ENCODE measurements at regions not wholly inside any gene's neighbourhood (a gene's known extent, or its start where the extent isn't known, plus 50 kb on each side); places are given as distances from the start of the nearest gene placed in this dataset.

GRCh38 chr4:59855630-59856352 lies 1344.3 kb upstream of the ADGRL3 start:
- no peaks in the 10 kb centered on the region for H3K9me3 Mint-ChIP-seq
- no peaks in the 10 kb centered on the region for H3K4me1 Mint-ChIP-seq (ENCODE audit: low read depth)
- no peak overlapping the region for H3K4me3 Mint-ChIP-seq
- no peak overlapping the region for H3K27ac Mint-ChIP-seq
- no peaks in the 10 kb centered on the region for H3K36me3 Mint-ChIP-seq (ENCODE audit: low read depth)
- no peaks in the 10 kb centered on the region for H3K27me3 Mint-ChIP-seq (ENCODE audit: low read depth)

- no peaks in the 10 kb centered on the region for H3K4me1 Mint-ChIP-seq (ENCODE audit: low read depth)
- no peak overlapping the region for H3K27ac Mint-ChIP-seq
- no peaks in the 10 kb centered on the region for H3K27me3 Mint-ChIP-seq (ENCODE audit: low read depth)
- H3K9me3 Mint-ChIP-seq = peaks cover 3% of the 10 kb centered on the region
- no peaks in the 10 kb centered on the region for H3K36me3 Mint-ChIP-seq (ENCODE audit: low read depth)
- H3K4me3 Mint-ChIP-seq = no peak overlapping the region
Measured at GRCh38 chr4:59869056-59869455, 1331.1 kb upstream of the ADGRL3 start.

- H3K4me3 Mint-ChIP-seq = no peak overlapping the region
- H3K4me1 Mint-ChIP-seq (ENCODE audit: low read depth) = no peaks in the 10 kb centered on the region
- no peaks in the 10 kb centered on the region for H3K27me3 Mint-ChIP-seq (ENCODE audit: low read depth)
- no peak overlapping the region for H3K27ac Mint-ChIP-seq
- no peaks in the 10 kb centered on the region for H3K36me3 Mint-ChIP-seq (ENCODE audit: low read depth)
- peaks cover 3% of the 10 kb centered on the region for H3K9me3 Mint-ChIP-seq
Measured at GRCh38 chr4:59869559-59869958, 1330.6 kb upstream of the ADGRL3 start.

- no peak overlapping the region for H3K4me3 Mint-ChIP-seq
- peaks cover 5% of the 10 kb centered on the region for H3K9me3 Mint-ChIP-seq
- no peaks in the 10 kb centered on the region for H3K27me3 Mint-ChIP-seq (ENCODE audit: low read depth)
- H3K4me1 Mint-ChIP-seq (ENCODE audit: low read depth) = no peaks in the 10 kb centered on the region
- H3K27ac Mint-ChIP-seq = no peak overlapping the region
- no peaks in the 10 kb centered on the region for H3K36me3 Mint-ChIP-seq (ENCODE audit: low read depth)
Measured at GRCh38 chr4:59881632-59882031, 1318.5 kb upstream of the ADGRL3 start.

GRCh38 chr4:59904331-59904730 lies 1295.8 kb upstream of the ADGRL3 start:
- Mint-ChIP-seq H3K4me1 (ENCODE audit: low read depth) (no peaks in the 10 kb centered on the region), H3K9me3 (peaks cover 7% of the 10 kb centered on the region), H3K4me3 (no peak overlapping the region), H3K27ac (no peak overlapping the region), H3K36me3 (ENCODE audit: low read depth) (no peaks in the 10 kb centered on the region), H3K27me3 (ENCODE audit: low read depth) (no peaks in the 10 kb centered on the region)

GRCh38 chr4:59920416-59920815 lies 1279.7 kb upstream of the ADGRL3 start:
- Mint-ChIP-seq H3K27me3 (ENCODE audit: low read depth) (no peaks in the 10 kb centered on the region), H3K27ac (no peak overlapping the region), H3K4me3 (no peak overlapping the region), H3K36me3 (ENCODE audit: low read depth) (no peaks in the 10 kb centered on the region), H3K9me3 (no peaks in the 10 kb centered on the region), H3K4me1 (ENCODE audit: low read depth) (no peaks in the 10 kb centered on the region)

- no peak overlapping the region for H3K4me3 Mint-ChIP-seq
- no peak overlapping the region for H3K27ac Mint-ChIP-seq
- H3K36me3 Mint-ChIP-seq (ENCODE audit: low read depth) = no peaks in the 10 kb centered on the region
- no peaks in the 10 kb centered on the region for H3K4me1 Mint-ChIP-seq (ENCODE audit: low read depth)
- H3K27me3 Mint-ChIP-seq (ENCODE audit: low read depth) = no peaks in the 10 kb centered on the region
- H3K9me3 Mint-ChIP-seq = peaks cover 4% of the 10 kb centered on the region
Measured at GRCh38 chr4:59925290-59925689, 1274.8 kb upstream of the ADGRL3 start.

- H3K4me3 Mint-ChIP-seq = no peak overlapping the region
- no peaks in the 10 kb centered on the region for H3K27me3 Mint-ChIP-seq (ENCODE audit: low read depth)
- H3K4me1 Mint-ChIP-seq (ENCODE audit: low read depth) = no peaks in the 10 kb centered on the region
- no peaks in the 10 kb centered on the region for H3K36me3 Mint-ChIP-seq (ENCODE audit: low read depth)
- no peak overlapping the region for H3K27ac Mint-ChIP-seq
- peaks cover 10% of the 10 kb centered on the region for H3K9me3 Mint-ChIP-seq
Measured at GRCh38 chr4:59936566-59936965, 1263.6 kb upstream of the ADGRL3 start.

- Mint-ChIP-seq H3K9me3 (peaks cover 9% of the 10 kb centered on the region), H3K36me3 (ENCODE audit: low read depth) (no peaks in the 10 kb centered on the region), H3K27me3 (ENCODE audit: low read depth) (no peaks in the 10 kb centered on the region), H3K27ac (no peak overlapping the region), H3K4me1 (ENCODE audit: low read depth) (no peaks in the 10 kb centered on the region), H3K4me3 (no peak overlapping the region)
Measured at GRCh38 chr4:59938166-59938565, 1262.0 kb upstream of the ADGRL3 start.

GRCh38 chr4:59945277-59945676 lies 1254.8 kb upstream of the ADGRL3 start:
- Mint-ChIP-seq H3K4me1 (ENCODE audit: low read depth) (no peaks in the 10 kb centered on the region), H3K27ac (no peak overlapping the region), H3K27me3 (ENCODE audit: low read depth) (no peaks in the 10 kb centered on the region), H3K9me3 (peaks cover 12% of the 10 kb centered on the region), H3K4me3 (no peak overlapping the region), H3K36me3 (ENCODE audit: low read depth) (no peaks in the 10 kb centered on the region)

GRCh38 chr4:59945716-59946115 lies 1254.4 kb upstream of the ADGRL3 start:
- Mint-ChIP-seq H3K4me1 (ENCODE audit: low read depth) (no peaks in the 10 kb centered on the region), H3K9me3 (peaks cover 12% of the 10 kb centered on the region), H3K36me3 (ENCODE audit: low read depth) (no peaks in the 10 kb centered on the region), H3K4me3 (no peak overlapping the region), H3K27ac (no peak overlapping the region), H3K27me3 (ENCODE audit: low read depth) (no peaks in the 10 kb centered on the region)

- H3K27ac Mint-ChIP-seq = no peak overlapping the region
- H3K36me3 Mint-ChIP-seq (ENCODE audit: low read depth) = no peaks in the 10 kb centered on the region
- no peaks in the 10 kb centered on the region for H3K27me3 Mint-ChIP-seq (ENCODE audit: low read depth)
- peaks cover 3% of the 10 kb centered on the region for H3K9me3 Mint-ChIP-seq
- H3K4me3 Mint-ChIP-seq = no peak overlapping the region
- H3K4me1 Mint-ChIP-seq (ENCODE audit: low read depth) = no peaks in the 10 kb centered on the region
Measured at GRCh38 chr4:59956366-59956765, 1243.8 kb upstream of the ADGRL3 start.

GRCh38 chr4:59960143-59960542 lies 1240.0 kb upstream of the ADGRL3 start:
- Mint-ChIP-seq H3K9me3 (peaks cover 7% of the 10 kb centered on the region), H3K36me3 (ENCODE audit: low read depth) (no peaks in the 10 kb centered on the region), H3K27ac (no peak overlapping the region), H3K4me1 (ENCODE audit: low read depth) (no peaks in the 10 kb centered on the region), H3K27me3 (ENCODE audit: low read depth) (no peaks in the 10 kb centered on the region), H3K4me3 (no peak overlapping the region)

- H3K4me3 Mint-ChIP-seq = no peak overlapping the region
- H3K27me3 Mint-ChIP-seq (ENCODE audit: low read depth) = no peaks in the 10 kb centered on the region
- no peaks in the 10 kb centered on the region for H3K4me1 Mint-ChIP-seq (ENCODE audit: low read depth)
- H3K9me3 Mint-ChIP-seq = peaks cover 12% of the 10 kb centered on the region
- no peaks in the 10 kb centered on the region for H3K36me3 Mint-ChIP-seq (ENCODE audit: low read depth)
- H3K27ac Mint-ChIP-seq = no peak overlapping the region
Measured at GRCh38 chr4:59966758-59967157, 1233.4 kb upstream of the ADGRL3 start.

GRCh38 chr4:59968796-59969195 lies 1231.3 kb upstream of the ADGRL3 start:
- Mint-ChIP-seq H3K27ac (no peak overlapping the region), H3K9me3 (peaks cover 9% of the 10 kb centered on the region), H3K27me3 (ENCODE audit: low read depth) (no peaks in the 10 kb centered on the region), H3K4me1 (ENCODE audit: low read depth) (no peaks in the 10 kb centered on the region), H3K4me3 (no peak overlapping the region), H3K36me3 (ENCODE audit: low read depth) (no peaks in the 10 kb centered on the region)

GRCh38 chr4:59969909-59970308 lies 1230.2 kb upstream of the ADGRL3 start:
- H3K27me3 Mint-ChIP-seq (ENCODE audit: low read depth) = no peaks in the 10 kb centered on the region
- H3K36me3 Mint-ChIP-seq (ENCODE audit: low read depth) = no peaks in the 10 kb centered on the region
- no peak overlapping the region for H3K27ac Mint-ChIP-seq
- peaks cover 9% of the 10 kb centered on the region for H3K9me3 Mint-ChIP-seq
- H3K4me3 Mint-ChIP-seq = no peak overlapping the region
- no peaks in the 10 kb centered on the region for H3K4me1 Mint-ChIP-seq (ENCODE audit: low read depth)
